ENCODE measurements at regions not wholly inside any gene's neighbourhood (a gene's known extent, or its start where the extent isn't known, plus 50 kb on each side); places are given as distances from the start of the nearest gene placed in this dataset.

GRCh38 chr5:58370606-58371005, 89.3 kb downstream of the PLK2 start:
- Histone ChIP-seq H3K27ac (ENCODE audit: low read depth, low read length) (no peak overlapping the region), H2BK5ac (ENCODE audit: low read length) (no peak overlapping the region), H3K9ac (ENCODE audit: low read length) (no peak overlapping the region), H3K23ac (ENCODE audit: low read length) (no peak overlapping the region), H3K79me2 (ENCODE audit: control insufficient read depth, insufficient read depth, low read length) (no peaks in the 10 kb centered on the region), H3K27me3 (ENCODE audit: insufficient read depth, low read length, poor library complexity) (no peaks in the 10 kb centered on the region), H3K4ac (ENCODE audit: low read depth, low read length) (no peak overlapping the region), H2BK120ac (ENCODE audit: low read depth, low read length) (no peak overlapping the region), H3K4me3 (ENCODE audit: low read length) (no peak overlapping the region), H3K56ac (ENCODE audit: low read length) (no peak overlapping the region), H3K4me2 (ENCODE audit: low read length) (no peak overlapping the region), H3K36me3 (ENCODE audit: control insufficient read depth, insufficient read depth, low read length) (no peaks in the 10 kb centered on the region), H3K18ac (ENCODE audit: low read length) (no peak overlapping the region), H3K4me1 (ENCODE audit: control insufficient read depth, low read depth, low read length) (no peaks in the 10 kb centered on the region), H2AK5ac (ENCODE audit: low read length) (no peak overlapping the region), H4K5ac (ENCODE audit: low read length) (no peak overlapping the region), H4K8ac (ENCODE audit: low read depth, low read length) (no peak overlapping the region), H2BK15ac (replicated peaks; ENCODE audit: low read depth) (no peak overlapping the region), H3K79me1 (ENCODE audit: low read length) (no peaks in the 10 kb centered on the region)
- WGBS (ENCODE audit: extremely low coverage, insufficient coverage, low lambda C conversion rate) = no CpG with 5 or more reads among the region's 5 CpGs
- no peak for DNase-seq

- Histone ChIP-seq H3K56ac (ENCODE audit: low read length) (no peak overlapping the region), H3K23ac (ENCODE audit: low read length) (no peak overlapping the region), H4K8ac (ENCODE audit: low read depth, low read length) (no peak overlapping the region), H3K36me3 (ENCODE audit: control insufficient read depth, insufficient read depth, low read length) (no peaks in the 10 kb centered on the region), H3K4ac (ENCODE audit: low read depth, low read length) (no peak overlapping the region), H3K9ac (ENCODE audit: low read length) (no peak overlapping the region), H3K4me2 (ENCODE audit: low read length) (no peak overlapping the region), H2BK5ac (ENCODE audit: low read length) (no peak overlapping the region), H3K27ac (ENCODE audit: low read depth, low read length) (no peak overlapping the region), H2BK15ac (replicated peaks; ENCODE audit: low read depth) (no peak overlapping the region), H3K79me1 (ENCODE audit: low read length) (no peaks in the 10 kb centered on the region), H3K4me3 (ENCODE audit: low read length) (no peak overlapping the region), H3K18ac (ENCODE audit: low read length) (no peak overlapping the region), H3K79me2 (ENCODE audit: control insufficient read depth, insufficient read depth, low read length) (no peaks in the 10 kb centered on the region), H3K27me3 (ENCODE audit: insufficient read depth, low read length, poor library complexity) (no peaks in the 10 kb centered on the region), H4K5ac (ENCODE audit: low read length) (no peak overlapping the region), H2BK120ac (ENCODE audit: low read depth, low read length) (no peak overlapping the region), H2AK5ac (ENCODE audit: low read length) (no peak overlapping the region), H3K4me1 (ENCODE audit: control insufficient read depth, low read depth, low read length) (no peaks in the 10 kb centered on the region)
- no CpG with 5 or more reads among the region's 5 CpGs for WGBS (ENCODE audit: extremely low coverage, insufficient coverage, low lambda C conversion rate)
- DNase-seq = peak; percentile 17
These were observed 90.2 kb downstream of the PLK2 start for GRCh38 chr5:58369513-58370190.

- H3K4me3 ChIP-seq (ENCODE audit: low read length) = no peak overlapping the region
- no peak overlapping the region for H3K18ac ChIP-seq (ENCODE audit: low read length)
- no peak overlapping the region for H2BK120ac ChIP-seq (ENCODE audit: low read depth, low read length)
- DNase-seq = no peak
- no peak overlapping the region for H3K9ac ChIP-seq (ENCODE audit: low read length)
- H3K27ac ChIP-seq (ENCODE audit: low read depth, low read length) = no peak overlapping the region
- H3K56ac ChIP-seq (ENCODE audit: low read length) = no peak overlapping the region
- no peak overlapping the region for H2AK5ac ChIP-seq (ENCODE audit: low read length)
- no peak overlapping the region for H4K8ac ChIP-seq (ENCODE audit: low read depth, low read length)
- H3K79me2 ChIP-seq (ENCODE audit: control insufficient read depth, insufficient read depth, low read length) = no peaks in the 10 kb centered on the region
- H2BK5ac ChIP-seq (ENCODE audit: low read length) = no peak overlapping the region
- no peaks in the 10 kb centered on the region for H3K4me1 ChIP-seq (ENCODE audit: control insufficient read depth, low read depth, low read length)
- no CpG with 5 or more reads among the region's 4 CpGs for WGBS (ENCODE audit: extremely low coverage, insufficient coverage, low lambda C conversion rate)
- H3K23ac ChIP-seq (ENCODE audit: low read length) = no peak overlapping the region
- H3K27me3 ChIP-seq (ENCODE audit: insufficient read depth, low read length, poor library complexity) = no peaks in the 10 kb centered on the region
- no peaks in the 10 kb centered on the region for H3K36me3 ChIP-seq (ENCODE audit: control insufficient read depth, insufficient read depth, low read length)
- no peaks in the 10 kb centered on the region for H3K79me1 ChIP-seq (ENCODE audit: low read length)
- no peak overlapping the region for H2BK15ac ChIP-seq (replicated peaks; ENCODE audit: low read depth)
- no peak overlapping the region for H3K4ac ChIP-seq (ENCODE audit: low read depth, low read length)
- no peak overlapping the region for H4K5ac ChIP-seq (ENCODE audit: low read length)
- no peak overlapping the region for H3K4me2 ChIP-seq (ENCODE audit: low read length)
These were observed 93.4 kb downstream of the PLK2 start for GRCh38 chr5:58366461-58366860.

- Histone ChIP-seq H2BK120ac (ENCODE audit: low read depth, low read length) (no peak overlapping the region), H2AK5ac (ENCODE audit: low read length) (no peak overlapping the region), H4K5ac (ENCODE audit: low read length) (no peak overlapping the region), H3K79me2 (ENCODE audit: control insufficient read depth, insufficient read depth, low read length) (no peaks in the 10 kb centered on the region), H2BK15ac (replicated peaks; ENCODE audit: low read depth) (no peak overlapping the region), H3K27me3 (ENCODE audit: insufficient read depth, low read length, poor library complexity) (no peaks in the 10 kb centered on the region), H2BK5ac (ENCODE audit: low read length) (no peak overlapping the region), H3K56ac (ENCODE audit: low read length) (no peak overlapping the region), H3K4me1 (ENCODE audit: control insufficient read depth, low read depth, low read length) (no peaks in the 10 kb centered on the region), H3K9ac (ENCODE audit: low read length) (no peak overlapping the region), H3K27ac (ENCODE audit: low read depth, low read length) (no peak overlapping the region), H3K36me3 (ENCODE audit: control insufficient read depth, insufficient read depth, low read length) (no peaks in the 10 kb centered on the region), H3K18ac (ENCODE audit: low read length) (no peak overlapping the region), H3K4me2 (ENCODE audit: low read length) (no peak overlapping the region), H3K4me3 (ENCODE audit: low read length) (no peak overlapping the region), H3K23ac (ENCODE audit: low read length) (no peak overlapping the region), H4K8ac (ENCODE audit: low read depth, low read length) (no peak overlapping the region), H3K79me1 (ENCODE audit: low read length) (no peaks in the 10 kb centered on the region), H3K4ac (ENCODE audit: low read depth, low read length) (no peak overlapping the region)
- WGBS (ENCODE audit: extremely low coverage, insufficient coverage, low lambda C conversion rate) = no CpG with 5 or more reads among the region's 3 CpGs
- DNase-seq = no peak
These were observed 94.1 kb downstream of the PLK2 start for GRCh38 chr5:58365791-58366190.

GRCh38 chr5:58363461-58364249, 96.2 kb downstream of the PLK2 start:
- no peak overlapping the region for H3K4me3 ChIP-seq (ENCODE audit: low read length)
- H4K5ac ChIP-seq (ENCODE audit: low read length) = no peak overlapping the region
- no peak overlapping the region for H3K18ac ChIP-seq (ENCODE audit: low read length)
- H2AK5ac ChIP-seq (ENCODE audit: low read length) = no peak overlapping the region
- no peaks in the 10 kb centered on the region for H3K27me3 ChIP-seq (ENCODE audit: insufficient read depth, low read length, poor library complexity)
- H3K4me2 ChIP-seq (ENCODE audit: low read length) = no peak overlapping the region
- WGBS (ENCODE audit: extremely low coverage, insufficient coverage, low lambda C conversion rate) = no CpG with 5 or more reads among the region's 8 CpGs
- H3K23ac ChIP-seq (ENCODE audit: low read length) = no peak overlapping the region
- no peak overlapping the region for H3K27ac ChIP-seq (ENCODE audit: low read depth, low read length)
- no peaks in the 10 kb centered on the region for H3K36me3 ChIP-seq (ENCODE audit: control insufficient read depth, insufficient read depth, low read length)
- H3K79me2 ChIP-seq (ENCODE audit: control insufficient read depth, insufficient read depth, low read length) = no peaks in the 10 kb centered on the region
- H3K9ac ChIP-seq (ENCODE audit: low read length) = no peak overlapping the region
- H3K4ac ChIP-seq (ENCODE audit: low read depth, low read length) = no peak overlapping the region
- no peak overlapping the region for H2BK120ac ChIP-seq (ENCODE audit: low read depth, low read length)
- no peak overlapping the region for H4K8ac ChIP-seq (ENCODE audit: low read depth, low read length)
- H3K4me1 ChIP-seq (ENCODE audit: control insufficient read depth, low read depth, low read length) = no peaks in the 10 kb centered on the region
- no peak for DNase-seq
- no peak overlapping the region for H3K56ac ChIP-seq (ENCODE audit: low read length)
- H2BK5ac ChIP-seq (ENCODE audit: low read length) = no peak overlapping the region
- H2BK15ac ChIP-seq (replicated peaks; ENCODE audit: low read depth) = no peak overlapping the region
- no peaks in the 10 kb centered on the region for H3K79me1 ChIP-seq (ENCODE audit: low read length)
